ENCODE measurements at regions not wholly inside any gene's neighbourhood (a gene's known extent, or its start where the extent isn't known, plus 50 kb on each side); places are given as distances from the start of the nearest gene placed in this dataset.

- H3K9me1 ChIP-seq (ENCODE audit: control insufficient read depth, extremely low read depth, insufficient read depth, low read length): no peaks in the 10 kb centered on the region
- H2AFZ ChIP-seq (ENCODE audit: control insufficient read depth, low read length): no peak overlapping the region
- no peak for DNase-seq (ENCODE audit: low read depth, low spot score)
- no peaks in the 10 kb centered on the region for H3K79me2 ChIP-seq (ENCODE audit: control insufficient read depth, insufficient read depth, low read length)
- no peak overlapping the region for H3K4me2 ChIP-seq (ENCODE audit: control insufficient read depth, extremely low read depth, insufficient read depth, low read depth, low read length)
- dilution Hi-C loops (cut with MboI; ENCODE audit: extremely low pct_ligation_motif_present, low sequenced_read_pairs): no loop called here
- H3K9ac ChIP-seq (ENCODE audit: control insufficient read depth, extremely low read depth, insufficient read depth, low read length): no peak overlapping the region
- H3K27me3 ChIP-seq (ENCODE audit: control insufficient read depth, extremely low read depth, insufficient read depth, low read length): no peaks in the 10 kb centered on the region
- H3K36me3 ChIP-seq (ENCODE audit: control insufficient read depth in 2 of 2, extremely low read depth in 1 of 2, insufficient read depth in 2 of 2, low read length in 2 of 2): no peaks in the 10 kb centered on the region
- TF ChIP-seq CTCF (optimal IDR thresholded peaks at IDR 0.05 in 1 of 3, IDR thresholded peaks at IDR 0.05 in 1 of 3, conservative IDR thresholded peaks at IDR 0.05 in 1 of 3; ENCODE audit: extremely low read depth in 1 of 3, insufficient read depth in 2 of 3, low read length in 3 of 3) (no peak), EZH2 (IDR thresholded peaks at IDR 0.05; ENCODE audit: low read length) (no peak)
- H3K4me1 ChIP-seq (ENCODE audit: control insufficient read depth, extremely low read depth, insufficient read depth, low read length): no peaks in the 10 kb centered on the region
- no peak overlapping the region for H3K4me3 ChIP-seq (ENCODE audit: control insufficient read depth in 2 of 3, extremely low read depth in 1 of 3, insufficient read depth in 2 of 3, low read depth in 1 of 3, low read length in 3 of 3)
- FAIRE-seq: no peak
- no peaks in the 10 kb centered on the region for H3K9me3 ChIP-seq (ENCODE audit: control insufficient read depth, low read depth, low read length)
- no peaks in the 10 kb centered on the region for H4K20me1 ChIP-seq (ENCODE audit: control insufficient read depth, extremely low read depth, insufficient read depth, low read length)
- no peak overlapping the region for H3K27ac ChIP-seq (ENCODE audit: control insufficient read depth, insufficient read depth, low read length)
These were observed 169.9 kb upstream of the ARHGEF26 start for GRCh38 chr3:153951276-153951675.

GRCh38 chr3:153952091-153952490 is 169.1 kb upstream of the ARHGEF26 start:
- Histone ChIP-seq H3K27me3 (ENCODE audit: control insufficient read depth, extremely low read depth, insufficient read depth, low read length) (no peaks in the 10 kb centered on the region), H3K4me3 (ENCODE audit: control insufficient read depth in 2 of 3, extremely low read depth in 1 of 3, insufficient read depth in 2 of 3, low read depth in 1 of 3, low read length in 3 of 3) (no peak overlapping the region), H3K79me2 (ENCODE audit: control insufficient read depth, insufficient read depth, low read length) (no peaks in the 10 kb centered on the region), H3K9me1 (ENCODE audit: control insufficient read depth, extremely low read depth, insufficient read depth, low read length) (no peaks in the 10 kb centered on the region), H3K9ac (ENCODE audit: control insufficient read depth, extremely low read depth, insufficient read depth, low read length) (no peak overlapping the region), H2AFZ (ENCODE audit: control insufficient read depth, low read length) (no peak overlapping the region), H4K20me1 (ENCODE audit: control insufficient read depth, extremely low read depth, insufficient read depth, low read length) (no peaks in the 10 kb centered on the region), H3K4me2 (ENCODE audit: control insufficient read depth, extremely low read depth, insufficient read depth, low read depth, low read length) (no peak overlapping the region), H3K9me3 (ENCODE audit: control insufficient read depth, low read depth, low read length) (no peaks in the 10 kb centered on the region), H3K36me3 (ENCODE audit: control insufficient read depth in 2 of 2, extremely low read depth in 1 of 2, insufficient read depth in 2 of 2, low read length in 2 of 2) (no peaks in the 10 kb centered on the region), H3K27ac (ENCODE audit: control insufficient read depth, insufficient read depth, low read length) (no peak overlapping the region), H3K4me1 (ENCODE audit: control insufficient read depth, extremely low read depth, insufficient read depth, low read length) (no peaks in the 10 kb centered on the region)
- dilution Hi-C loops (cut with MboI; ENCODE audit: extremely low pct_ligation_motif_present, low sequenced_read_pairs): no loop called here
- FAIRE-seq: no peak
- TF ChIP-seq CTCF (optimal IDR thresholded peaks at IDR 0.05 in 1 of 3, IDR thresholded peaks at IDR 0.05 in 1 of 3, conservative IDR thresholded peaks at IDR 0.05 in 1 of 3; ENCODE audit: extremely low read depth in 1 of 3, insufficient read depth in 2 of 3, low read length in 3 of 3): no peak
- TF ChIP-seq EZH2 (IDR thresholded peaks at IDR 0.05; ENCODE audit: low read length): no peak
- DNase-seq (ENCODE audit: low read depth, low spot score): no peak
